Endothelial cell of umbilical vein (primary cell): ENCODE measurements at regions not wholly inside any gene's neighbourhood (a gene's known extent, or its start where the extent isn't known, plus 50 kb on each side); places are given as distances from the start of the nearest gene placed in this dataset.

Experiments
- BruUV-seq: library from RNA; stranded (reverse); fragments of 400-500 nt; replicated peaks from 2 replicates; lab custom pipeline; 2021; lab: Mats Ljungman, UMichigan
- CTCF ChIA-PET: fragments of 300-600, 350-600 bp; sonication (Branson Sonifier 250); formaldehyde crosslinking; loops from one replicate; lab custom pipeline; 2021; ENCODE audit warnings: antibody characterized with exemption, inconsistent platforms; lab: Charles Lee
- POLR2A ChIA-PET: fragments of 300-600, 350-600 bp; sonication (Branson Sonifier 250); formaldehyde crosslinking; loops from one replicate; lab custom pipeline; 2021; ENCODE audit warnings: antibody characterized with exemption, inconsistent platforms; lab: Charles Lee
- DNase-seq: peaks from one replicate; pipeline ENCODE4 v3.0.0-alpha.2; 2011; ENCODE audit warnings: low read depth, low spot score
- FAIRE-seq: peaks from 2 replicates; lab custom pipeline; 2011; peaks lifted over from hg19 to GRCh38; lab: Jason Lieb, UNC
- H2AFZ ChIP-seq: 2 replicates; pipeline ENCODE4 v1.6.0; 2012; ENCODE audit warnings: low read depth, low read length, control low read depth, inconsistent platforms
- H3K27ac ChIP-seq: 2 replicates; pipeline ENCODE4 v1.5.1; 2011; ENCODE audit warnings: low read depth, mild to moderate bottlenecking, control low read depth, low read length, moderate library complexity; ENCODE audit not compliant: insufficient read depth
- H3K27me3 ChIP-seq, 2 experiments: 2 replicates each; pipeline versions ENCODE4 v1.6.0 to v1.6.1; 2011; ENCODE audit warnings: low read length in 2 of 2, mixed read lengths in 1 of 2; ENCODE audit not compliant: control insufficient read depth in 2 of 2, insufficient read depth in 2 of 2
- H3K36me3 ChIP-seq, 2 experiments: 2 replicates in 1 of 2; 3 replicates in 1 of 2; pipeline ENCODE4 v1.5.1; 2011; ENCODE audit warnings: low read length in 2 of 2, mild to moderate bottlenecking in 1 of 2, moderate library complexity in 1 of 2; ENCODE audit not compliant: control insufficient read depth in 2 of 2, insufficient read depth in 2 of 2; ENCODE audit errors: extremely low read depth in 1 of 2
- H3K4me1 ChIP-seq: 3 replicates; pipeline ENCODE4 v1.5.1; 2011; ENCODE audit warnings: mild to moderate bottlenecking, low read length; ENCODE audit not compliant: control insufficient read depth, insufficient read depth; ENCODE audit errors: extremely low read depth
- H3K4me2 ChIP-seq: 2 replicates; pipeline ENCODE4 v1.6.1; 2011; ENCODE audit warnings: low read length, control low read depth, mixed read lengths; ENCODE audit not compliant: insufficient read depth
- H3K4me3 ChIP-seq, 3 experiments: fragments of 200-600 bp in 1 of 3; sonication (generic), shearing (Covaris generic) in 1 of 3; replicated peaks in 1 of 3; 2 replicates each; pipeline ENCODE4 v1.5.1; 2011 to 2016; ENCODE audit warnings: control low read depth in 3 of 3, low read length in 3 of 3, mild to moderate bottlenecking in 2 of 3, inconsistent platforms in 1 of 3, low read depth in 1 of 3, moderate library complexity in 1 of 3; ENCODE audit not compliant: insufficient read depth in 1 of 3
- H3K79me2 ChIP-seq: 2 replicates; pipeline ENCODE4 v1.6.0; 2012; ENCODE audit warnings: low read length, inconsistent platforms; ENCODE audit not compliant: control insufficient read depth, insufficient read depth
- H3K9ac ChIP-seq: replicated peaks from 2 replicates; pipeline ENCODE3; 2011; ENCODE audit warnings: low read length, control low read depth; ENCODE audit not compliant: insufficient read depth; ENCODE audit errors: extremely low read depth
- H3K9me1 ChIP-seq: replicated peaks from 3 replicates; pipeline ENCODE4 v1.6.0; 2011; ENCODE audit warnings: mild to moderate bottlenecking, low read length; ENCODE audit not compliant: control insufficient read depth, insufficient read depth; ENCODE audit errors: extremely low read depth
- H3K9me3 ChIP-seq: replicated peaks from 2 replicates; pipeline ENCODE4 v1.5.1; 2012; ENCODE audit warnings: low read length, inconsistent platforms; ENCODE audit not compliant: control insufficient read depth, insufficient read depth
- H4K20me1 ChIP-seq: replicated peaks from 2 replicates; pipeline ENCODE3; 2011; ENCODE audit warnings: mild to moderate bottlenecking, low read length; ENCODE audit not compliant: control insufficient read depth, insufficient read depth; ENCODE audit errors: extremely low read depth
- CTCF ChIP-seq, 2 donors: IDR thresholded peaks; 1 replicate in 1 of 2; 2 replicates in 1 of 2; pipeline ENCODE4 v1.5.1; 2011; ENCODE audit warnings: low read length in 2 of 2, mild to moderate bottlenecking in 2 of 2, moderate library complexity in 2 of 2, control low read depth in 1 of 2, inconsistent platforms in 1 of 2, low read depth in 1 of 2; ENCODE audit not compliant: insufficient read depth in 1 of 2; ENCODE audit errors: extremely low read depth in 1 of 2
- EZH2 ChIP-seq: IDR thresholded peaks from 2 replicates; pipeline ENCODE4 v1.6.1; 2012; ENCODE audit warnings: borderline replicate concordance, low read depth, mild to moderate bottlenecking, moderate library complexity, low read length, inconsistent platforms; ENCODE audit not compliant: severe bottlenecking
- FOS ChIP-seq: IDR thresholded peaks from 2 replicates; pipeline ENCODE4 v1.6.1; 2011; ENCODE audit warnings: mild to moderate bottlenecking, low read length, moderate library complexity, borderline replicate concordance; ENCODE audit not compliant: insufficient read depth
- GATA2 ChIP-seq: IDR thresholded peaks from 2 replicates; pipeline ENCODE4 v1.7.0; 2011; ENCODE audit warnings: low read depth, mild to moderate bottlenecking, moderate library complexity, mixed read lengths, low read length; ENCODE audit not compliant: insufficient read length, insufficient read depth
- JUN ChIP-seq: IDR thresholded peaks from 2 replicates; pipeline ENCODE4 v1.6.1; 2011; ENCODE audit warnings: borderline replicate concordance, low read depth; ENCODE audit not compliant: insufficient read length, insufficient read depth
- MAX ChIP-seq: IDR thresholded peaks from 2 replicates; pipeline ENCODE4 v1.6.1; 2011; ENCODE audit not compliant: insufficient read depth, insufficient read length
- MYC ChIP-seq: IDR thresholded peaks from one replicate; pipeline ENCODE4 v1.6.1; 2011; ENCODE audit warnings: mild to moderate bottlenecking, low read depth, low read length
- POLR2A ChIP-seq: IDR thresholded peaks from 2 replicates; pipeline ENCODE4 v1.6.1; 2012; ENCODE audit warnings: low read depth, mild to moderate bottlenecking, control low read depth, low read length
- POLR2AphosphoS5 ChIP-seq: IDR thresholded peaks from 2 replicates; pipeline ENCODE4 v1.6.1; 2012; ENCODE audit warnings: low read depth, mild to moderate bottlenecking, control low read depth, low read length, moderate library complexity; ENCODE audit not compliant: insufficient read depth
- dilution Hi-C: fragments of 300-500 bp; cut with MboI; formaldehyde crosslinking; loops from one replicate; pipeline ENCODE4 v1.15.0; 2019; ENCODE audit warnings: low sequenced_read_pairs; ENCODE audit not compliant: extremely low pct_ligation_motif_present
- intact Hi-C: fragments of 100-400 bp; cut with micrococcal nuclease; formaldehyde crosslinking; loops from one replicate; pipeline ENCODE4 v1.10.0; 2022

- DNase-seq = no peak
- intact Hi-C loops = no loop called here
- no TSS peak for BruUV-seq
- H4K20me1 ChIP-seq = no peaks in the 10 kb centered on the region
- H3K27me3 ChIP-seq = no peaks in the 10 kb centered on the region
- H3K36me3 ChIP-seq = no peaks in the 10 kb centered on the region
- H3K9ac ChIP-seq = no peak overlapping the region
- no peaks in the 10 kb centered on the region for H3K9me1 ChIP-seq
- H2AFZ ChIP-seq = no peak overlapping the region
- ChIA-PET POLR2A (no interaction called here), CTCF (no interaction called here)
- dilution Hi-C loops = no loop called here
- H3K79me2 ChIP-seq = no peaks in the 10 kb centered on the region
- H3K4me2 ChIP-seq = no peak overlapping the region
- FAIRE-seq = no peak
- TF ChIP-seq JUN (no peak), POLR2A (no peak), MYC (no peak), EZH2 (no peak), MAX (no peak), CTCF (IDR thresholded peaks at IDR 0.05; ENCODE audit: extremely low read depth in 1 of 2, insufficient read depth in 1 of 2, low read depth in 1 of 2, low read length in 2 of 2) (no peak), GATA2 (no peak), POLR2AphosphoS5 (no peak), FOS (no peak)
- H3K27ac ChIP-seq = no peak overlapping the region
- no peaks in the 10 kb centered on the region for H3K9me3 ChIP-seq
- no peaks in the 10 kb centered on the region for H3K4me1 ChIP-seq
- no peak overlapping the region for H3K4me3 ChIP-seq
Measured at GRCh38 chr6:63516186-63516944, 55.9 kb upstream of the LOC128125822 start.
